ENCODE measurements at regions not wholly inside any gene's neighbourhood (a gene's known extent, or its start where the extent isn't known, plus 50 kb on each side); places are given as distances from the start of the nearest gene placed in this dataset.

DNA sequence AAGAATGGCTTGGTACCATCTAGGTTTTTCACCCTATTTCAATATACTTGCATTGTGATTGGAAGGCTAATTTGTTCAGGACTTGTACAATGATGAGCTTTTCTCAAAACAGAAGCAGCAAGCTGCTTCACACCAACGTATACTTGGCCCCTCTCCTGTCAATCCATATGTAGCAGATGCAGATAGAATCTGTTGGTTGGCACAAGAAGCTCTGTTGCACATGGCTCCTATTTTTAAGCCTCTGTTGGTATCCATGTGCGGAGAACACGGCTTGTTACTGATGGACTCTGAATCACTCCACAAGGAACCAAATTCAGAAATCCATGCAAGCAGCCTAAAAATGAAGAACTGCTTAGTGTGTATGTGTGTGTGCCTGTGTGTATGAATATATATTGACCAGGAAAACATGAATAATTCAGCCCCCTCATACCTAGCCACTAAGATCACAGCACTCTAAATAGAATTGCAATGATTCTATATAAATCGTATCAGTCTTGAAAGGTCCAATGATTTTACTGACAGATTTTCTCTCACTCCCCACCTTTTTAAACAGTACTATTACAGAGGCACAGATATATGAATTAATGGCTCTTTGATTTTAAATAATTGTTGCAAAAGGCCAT, 258.4 kb upstream of the DPYD start:
- TF ChIP-seq, protein P1, sequence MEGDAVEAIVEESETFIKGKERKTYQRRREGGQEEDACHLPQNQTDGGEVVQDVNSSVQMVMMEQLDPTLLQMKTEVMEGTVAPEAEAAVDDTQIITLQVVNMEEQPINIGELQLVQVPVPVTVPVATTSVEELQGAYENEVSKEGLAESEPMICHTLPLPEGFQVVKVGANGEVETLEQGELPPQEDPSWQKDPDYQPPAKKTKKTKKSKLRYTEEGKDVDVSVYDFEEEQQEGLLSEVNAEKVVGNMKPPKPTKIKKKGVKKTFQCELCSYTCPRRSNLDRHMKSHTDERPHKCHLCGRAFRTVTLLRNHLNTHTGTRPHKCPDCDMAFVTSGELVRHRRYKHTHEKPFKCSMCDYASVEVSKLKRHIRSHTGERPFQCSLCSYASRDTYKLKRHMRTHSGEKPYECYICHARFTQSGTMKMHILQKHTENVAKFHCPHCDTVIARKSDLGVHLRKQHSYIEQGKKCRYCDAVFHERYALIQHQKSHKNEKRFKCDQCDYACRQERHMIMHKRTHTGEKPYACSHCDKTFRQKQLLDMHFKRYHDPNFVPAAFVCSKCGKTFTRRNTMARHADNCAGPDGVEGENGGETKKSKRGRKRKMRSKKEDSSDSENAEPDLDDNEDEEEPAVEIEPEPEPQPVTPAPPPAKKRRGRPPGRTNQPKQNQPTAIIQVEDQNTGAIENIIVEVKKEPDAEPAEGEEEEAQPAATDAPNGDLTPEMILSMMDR (conservative IDR thresholded peaks at IDR 0.05; ENCODE audit: low read depth, low read length), result no peak
- TF ChIP-seq EZH2phosphoT487 (IDR thresholded peaks at IDR 0.05; ENCODE audit: borderline replicate concordance, low read length) (no peak), EZH2 (IDR thresholded peaks at IDR 0.05; ENCODE audit: low read length, unreplicated experiment) (no peak)
